WTC11 (cell line): ENCODE measurements at regions not wholly inside any gene's neighbourhood (a gene's known extent, or its start where the extent isn't known, plus 50 kb on each side); places are given as distances from the start of the nearest gene placed in this dataset.

Experiments used
- ATF1 ChIP-seq: sonication (generic); formaldehyde crosslinking; IDR thresholded peaks from 2 replicates; pipeline ENCODE4 v1.8.1; 2023; ENCODE audit warnings: mild to moderate bottlenecking, moderate library complexity, missing genetic modification reagents
- ATF2 ChIP-seq: sonication (generic); formaldehyde crosslinking; IDR thresholded peaks from 2 replicates; pipeline ENCODE4 v1.8.1; 2022; ENCODE audit warnings: low read depth, missing genetic modification reagents, borderline replicate concordance
- CBFB ChIP-seq: sonication (generic); formaldehyde crosslinking; IDR thresholded peaks from 2 replicates; pipeline ENCODE4 v1.8.1; 2022; ENCODE audit warnings: mild to moderate bottlenecking, low read depth, missing genetic modification reagents
- CTCF ChIP-seq: fragments of 200-600 bp; IDR thresholded peaks from 2 replicates; pipeline ENCODE4 v1.8.0; 2022; ENCODE audit warnings: antibody characterized with exemption
- ESRRA ChIP-seq: sonication (generic); formaldehyde crosslinking; IDR thresholded peaks from 2 replicates; pipeline ENCODE4 v1.8.1; 2022; ENCODE audit warnings: mild to moderate bottlenecking, missing genetic modification reagents, borderline replicate concordance
- FOXJ3 ChIP-seq: sonication (generic); formaldehyde crosslinking; IDR thresholded peaks from 2 replicates; pipeline ENCODE4 v1.9.0; 2021; ENCODE audit warnings: missing genetic modification reagents, mild to moderate bottlenecking, borderline replicate concordance
- GABPB1 ChIP-seq: sonication (generic); formaldehyde crosslinking; IDR thresholded peaks from 2 replicates; pipeline ENCODE4 v1.8.1; 2023; ENCODE audit warnings: mild to moderate bottlenecking, missing genetic modification reagents
- KAT7 ChIP-seq: sonication (generic); formaldehyde crosslinking; IDR thresholded peaks from 2 replicates; pipeline ENCODE4 v1.8.1; 2023; ENCODE audit warnings: missing genetic modification reagents, mild to moderate bottlenecking, borderline replicate concordance
- NFATC4 ChIP-seq: fragments of 250-450 bp; sonication (Bioruptor Pico); IDR thresholded peaks from 2 replicates; pipeline ENCODE4 v1.9.0; 2021; ENCODE audit warnings: mild to moderate bottlenecking
- PREB ChIP-seq: sonication (generic); formaldehyde crosslinking; IDR thresholded peaks from 2 replicates; pipeline ENCODE4 v1.8.1; 2022; ENCODE audit warnings: mild to moderate bottlenecking, missing genetic modification reagents, moderate library complexity, borderline replicate concordance
- ZNF121 ChIP-seq: sonication (generic); formaldehyde crosslinking; IDR thresholded peaks from 2 replicates; pipeline ENCODE4 v1.8.0; 2023; ENCODE audit warnings: missing genetic modification reagents
- TF ChIP-seq, protein P1 (sequence below): sonication (generic); formaldehyde crosslinking; IDR thresholded peaks from 2 replicates; pipeline ENCODE4 v1.8.1; 2022; ENCODE audit warnings: low read depth, mild to moderate bottlenecking, moderate library complexity, missing genetic modification reagents, borderline replicate concordance

DNA sequence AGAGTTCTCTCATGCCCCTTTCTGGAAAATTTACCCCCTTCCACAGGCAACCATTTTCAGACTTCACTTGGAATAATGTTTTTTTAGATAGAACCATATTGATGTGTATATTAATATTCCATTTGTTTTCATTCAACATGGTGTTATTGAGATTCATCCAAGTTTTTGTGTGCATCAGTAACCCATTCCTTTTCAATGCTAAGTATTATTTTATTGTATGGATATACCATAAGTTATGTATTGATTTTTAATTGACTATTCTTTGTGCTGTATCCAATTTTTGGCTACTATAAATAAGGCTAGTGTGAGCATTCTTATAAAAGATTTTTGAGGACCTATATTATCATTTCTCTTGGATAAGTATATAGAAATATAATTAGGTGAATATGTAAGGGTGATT is 1025.7 kb downstream of the GRM8 start:
- TF ChIP-seq CTCF (no peak), ZNF121 (no peak), ATF1 (CRISPR knock-in tag) (no peak), KAT7 (CRISPR knock-in tag) (no peak), GABPB1 (CRISPR knock-in tag) (no peak), ATF2 (CRISPR knock-in tag) (no peak), ESRRA (CRISPR knock-in tag) (no peak), CBFB (no peak), PREB (no peak), NFATC4 (CRISPR knock-in tag) (no peak), FOXJ3 (CRISPR knock-in tag) (no peak)
- TF ChIP-seq, protein P1, sequence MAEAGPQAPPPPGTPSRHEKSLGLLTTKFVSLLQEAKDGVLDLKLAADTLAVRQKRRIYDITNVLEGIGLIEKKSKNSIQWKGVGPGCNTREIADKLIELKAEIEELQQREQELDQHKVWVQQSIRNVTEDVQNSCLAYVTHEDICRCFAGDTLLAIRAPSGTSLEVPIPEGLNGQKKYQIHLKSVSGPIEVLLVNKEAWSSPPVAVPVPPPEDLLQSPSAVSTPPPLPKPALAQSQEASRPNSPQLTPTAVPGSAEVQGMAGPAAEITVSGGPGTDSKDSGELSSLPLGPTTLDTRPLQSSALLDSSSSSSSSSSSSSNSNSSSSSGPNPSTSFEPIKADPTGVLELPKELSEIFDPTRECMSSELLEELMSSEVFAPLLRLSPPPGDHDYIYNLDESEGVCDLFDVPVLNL (CRISPR knock-in tag), result no peak
